IPS-15b (cell line): ENCODE measurements at regions not wholly inside any gene's neighbourhood (a gene's known extent, or its start where the extent isn't known, plus 50 kb on each side); places are given as distances from the start of the nearest gene placed in this dataset.

Experiments used
- H3K27me3 ChIP-seq: one replicate; pipeline ENCODE4 v1.6.1; 2013; ENCODE audit warnings: low read length; ENCODE audit not compliant: control insufficient read depth, insufficient read depth
- H3K36me3 ChIP-seq: one replicate; pipeline ENCODE4 v1.6.1; 2013; ENCODE audit warnings: low read length; ENCODE audit not compliant: control insufficient read depth, insufficient read depth
- H3K4me1 ChIP-seq: one replicate; pipeline ENCODE4 v1.6.1; 2013; ENCODE audit warnings: mild to moderate bottlenecking, low read length; ENCODE audit not compliant: control insufficient read depth, insufficient read depth
- H3K4me3 ChIP-seq: one replicate; pipeline ENCODE4 v1.5.1; 2013; ENCODE audit warnings: low read depth, low read length
- H3K9ac ChIP-seq: one replicate; pipeline ENCODE4 v1.6.1; 2013; ENCODE audit warnings: low read depth, mild to moderate bottlenecking, low read length
- H3K9me3 ChIP-seq: one replicate; pipeline ENCODE4 v1.6.1; 2013; ENCODE audit warnings: mild to moderate bottlenecking, low read length; ENCODE audit not compliant: control insufficient read depth, insufficient read depth

- no peaks in the 10 kb centered on the region for H3K27me3 ChIP-seq
- no peak overlapping the region for H3K9ac ChIP-seq
- H3K36me3 ChIP-seq = no peaks in the 10 kb centered on the region
Observed at GRCh38 chr17:56697190-56697589, 103.7 kb downstream of the NOG start.

DNA sequence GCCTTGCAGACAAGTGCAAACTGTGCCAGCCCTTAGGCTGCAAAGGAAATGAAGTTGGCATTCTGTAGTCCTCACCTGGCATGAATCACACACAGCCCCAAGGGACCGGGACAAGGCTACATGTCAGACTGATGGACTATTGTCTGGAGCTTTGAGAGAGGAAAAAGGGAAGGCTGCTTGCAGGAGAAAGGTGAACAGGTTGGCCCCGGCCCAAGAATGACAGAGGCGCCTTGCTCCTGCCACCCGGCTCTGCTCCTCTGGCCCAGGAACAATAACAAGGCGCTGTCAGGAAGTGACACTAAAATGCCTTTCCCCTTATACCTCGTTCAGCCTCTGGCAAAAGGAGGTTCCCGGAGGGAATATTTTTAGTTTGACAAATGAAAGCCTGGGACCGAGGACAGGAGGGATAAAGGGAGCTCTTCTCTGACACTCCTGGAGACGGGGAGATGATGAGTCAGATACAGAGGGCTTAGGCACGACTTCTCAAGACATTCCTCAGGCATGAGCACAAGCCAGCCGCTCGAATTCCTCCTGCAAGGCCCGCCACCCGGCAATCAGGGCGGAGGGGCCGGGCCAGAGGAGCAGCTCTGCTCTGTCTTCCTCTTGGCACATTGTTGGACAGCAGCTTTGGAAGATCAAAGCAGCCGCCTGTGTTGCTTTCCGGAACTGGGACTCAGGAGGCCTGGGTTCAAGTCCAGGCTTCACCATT is 105.8 kb downstream of the NOG start:
- H3K9me3 ChIP-seq = no peaks in the 10 kb centered on the region
- no peaks in the 10 kb centered on the region for H3K4me1 ChIP-seq
- no peaks in the 10 kb centered on the region for H3K27me3 ChIP-seq
- H3K36me3 ChIP-seq = no peaks in the 10 kb centered on the region
- H3K4me3 ChIP-seq = no peak overlapping the region
- H3K9ac ChIP-seq = no peak overlapping the region

More at GRCh38 chr17:56697190-56697589, 103.7 kb downstream of the NOG start:
- Histone ChIP-seq H3K4me3 (no peak overlapping the region), H3K4me1 (no peaks in the 10 kb centered on the region), H3K9me3 (no peaks in the 10 kb centered on the region)

DNA sequence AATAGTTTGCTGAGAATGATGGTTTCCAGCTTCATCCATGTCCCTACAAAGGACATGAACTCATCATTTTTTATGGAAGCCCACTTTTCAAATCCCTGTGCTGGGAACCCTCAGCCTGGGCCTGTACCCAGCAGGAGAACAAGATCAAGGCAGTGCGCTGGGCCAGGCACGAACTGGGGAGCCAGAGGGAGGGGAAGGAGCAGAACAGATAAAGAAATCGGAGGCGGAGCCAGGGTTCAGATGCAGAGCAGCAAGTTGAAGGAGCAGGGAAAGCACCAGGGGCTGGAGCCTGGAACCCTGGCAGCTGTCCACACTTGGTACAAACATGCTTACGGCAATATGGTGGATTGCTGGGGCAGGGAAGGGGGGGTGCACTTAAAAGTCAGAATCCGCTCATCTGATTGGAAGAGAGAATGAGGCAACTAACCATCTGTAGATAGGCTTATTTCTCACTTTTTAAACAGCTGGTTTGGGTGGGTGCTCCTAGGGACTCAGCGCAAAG is 107.5 kb downstream of the NOG start:
- Histone ChIP-seq H3K9me3 (no peaks in the 10 kb centered on the region), H3K36me3 (no peaks in the 10 kb centered on the region), H3K4me1 (no peaks in the 10 kb centered on the region), H3K9ac (no peak overlapping the region), H3K4me3 (no peak overlapping the region), H3K27me3 (no peaks in the 10 kb centered on the region)

- peak overlapping the region; percentile 45 for H3K4me3 ChIP-seq
- peaks cover 11% of the 10 kb centered on the region for H3K4me1 ChIP-seq
Observed at GRCh38 chr17:56707312-56708219, 114.1 kb downstream of the NOG start.

GRCh38 chr17:56708220-56708558 is 114.7 kb downstream of the NOG start:
- no peaks in the 10 kb centered on the region for H3K36me3 ChIP-seq
- H3K27me3 ChIP-seq = no peaks in the 10 kb centered on the region
- peaks cover 11% of the 10 kb centered on the region for H3K4me1 ChIP-seq

More at GRCh38 chr17:56707312-56708219, 114.1 kb downstream of the NOG start:
- H3K36me3 ChIP-seq = no peaks in the 10 kb centered on the region
- no peaks in the 10 kb centered on the region for H3K9me3 ChIP-seq
- H3K9ac ChIP-seq = no peak overlapping the region
- no peaks in the 10 kb centered on the region for H3K27me3 ChIP-seq

GRCh38 chr17:56708670-56709410 is 115.3 kb downstream of the NOG start:
- H3K36me3 ChIP-seq = no peaks in the 10 kb centered on the region
- H3K4me1 ChIP-seq = peaks cover 11% of the 10 kb centered on the region
- no peaks in the 10 kb centered on the region for H3K9me3 ChIP-seq
- H3K9ac ChIP-seq = no peak overlapping the region
- no peaks in the 10 kb centered on the region for H3K27me3 ChIP-seq
- H3K4me3 ChIP-seq = no peak overlapping the region

More at GRCh38 chr17:56708220-56708558, 114.7 kb downstream of the NOG start:
- peak overlapping the region; percentile 45 for H3K4me3 ChIP-seq
- H3K9ac ChIP-seq = no peak overlapping the region
- no peaks in the 10 kb centered on the region for H3K9me3 ChIP-seq

DNA sequence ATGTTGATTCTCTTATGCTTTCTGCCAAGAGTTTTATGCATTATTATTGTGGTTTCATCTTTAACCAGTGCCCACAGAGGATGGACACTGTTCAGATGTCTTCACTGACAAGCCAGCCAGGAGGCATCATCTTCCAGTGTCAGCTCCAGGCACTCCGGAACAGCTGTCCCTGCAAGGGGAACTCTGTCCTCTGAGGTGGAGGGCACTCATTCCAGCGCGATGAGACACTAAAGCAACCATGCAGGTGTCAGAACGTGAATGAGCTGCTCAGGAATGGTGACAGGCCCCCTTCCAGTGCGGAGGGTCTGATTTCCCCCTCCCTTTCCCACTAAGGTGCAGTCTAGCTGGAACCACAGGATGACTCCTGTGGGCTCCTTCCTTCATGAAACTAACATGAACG is 117.5 kb downstream of the NOG start:
- Histone ChIP-seq H3K27me3 (peaks cover 4% of the 10 kb centered on the region), H3K4me1 (peaks cover 11% of the 10 kb centered on the region), H3K9ac (no peak overlapping the region), H3K9me3 (no peaks in the 10 kb centered on the region), H3K4me3 (no peak overlapping the region), H3K36me3 (no peaks in the 10 kb centered on the region)

DNA sequence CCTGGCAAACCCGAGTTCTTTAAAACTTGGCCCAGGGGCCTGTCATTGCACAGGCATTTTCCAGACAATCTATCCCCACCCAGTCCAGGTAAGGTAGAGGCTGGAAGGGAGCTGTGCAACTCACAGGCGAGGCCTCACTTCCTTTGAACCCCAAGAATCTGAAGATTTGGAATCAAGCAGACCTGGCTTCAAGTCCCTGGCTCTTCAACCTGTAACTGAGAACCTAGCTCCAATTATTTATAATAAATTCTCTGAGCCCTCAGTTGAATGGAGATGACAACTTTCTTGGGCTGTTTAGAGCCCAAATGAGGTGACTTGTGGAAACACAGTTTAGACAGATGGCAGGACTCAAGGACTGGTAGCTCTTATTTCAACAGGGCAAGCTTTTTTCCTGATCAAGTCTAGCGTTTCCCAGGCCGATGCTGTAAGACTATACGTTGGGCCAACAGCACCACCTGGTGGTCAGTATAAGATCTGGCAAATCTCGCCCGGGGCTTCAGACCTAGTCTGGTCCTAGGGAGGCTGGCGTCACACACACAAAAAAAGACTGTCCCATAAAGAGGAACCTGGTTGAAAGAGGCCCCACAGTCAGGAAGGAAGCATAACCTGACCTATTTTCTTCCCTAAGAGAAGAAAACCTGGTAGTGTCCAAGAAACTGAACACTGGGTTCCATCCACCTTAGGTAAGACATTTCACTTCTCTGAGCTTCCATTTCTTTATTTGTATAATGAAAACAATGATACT is 117.9 kb downstream of the C17orf67 start:
- H3K4me3 ChIP-seq = no peak overlapping the region
- H3K9ac ChIP-seq = no peak overlapping the region
- no peaks in the 10 kb centered on the region for H3K4me1 ChIP-seq

DNA sequence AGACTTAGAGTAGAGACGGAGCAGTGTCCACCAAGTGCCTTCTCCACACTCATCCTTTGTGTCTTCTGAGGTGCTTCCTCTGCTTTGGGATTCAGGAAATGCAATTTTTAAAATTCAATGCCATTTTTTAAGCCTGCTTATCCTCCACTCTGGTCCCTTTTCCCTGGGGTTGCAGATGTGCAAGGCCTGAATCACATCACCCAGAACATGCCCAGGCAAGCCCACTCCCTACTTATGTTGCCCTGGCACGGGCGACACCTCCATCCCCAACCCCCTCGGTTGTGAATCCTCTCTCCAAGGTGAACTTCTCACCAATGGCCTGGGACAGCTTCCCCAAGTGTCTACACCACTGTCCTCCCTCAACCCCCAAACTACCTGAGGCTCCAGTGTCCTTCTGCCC is 116.2 kb downstream of the C17orf67 start:
- Histone ChIP-seq H3K9ac (no peak overlapping the region), H3K4me1 (no peaks in the 10 kb centered on the region), H3K27me3 (peaks cover 4% of the 10 kb centered on the region), H3K9me3 (no peaks in the 10 kb centered on the region), H3K36me3 (no peaks in the 10 kb centered on the region), H3K4me3 (no peak overlapping the region)

More for the DNA sequence above, 117.9 kb downstream of the C17orf67 start:
- H3K9me3 ChIP-seq = no peaks in the 10 kb centered on the region
- peaks cover 4% of the 10 kb centered on the region for H3K27me3 ChIP-seq
- H3K36me3 ChIP-seq = no peaks in the 10 kb centered on the region

GRCh38 chr17:56718515-56718914 is 115.2 kb downstream of the C17orf67 start:
- Histone ChIP-seq H3K27me3 (peaks cover 4% of the 10 kb centered on the region), H3K36me3 (no peaks in the 10 kb centered on the region), H3K9me3 (no peaks in the 10 kb centered on the region), H3K4me3 (no peak overlapping the region), H3K4me1 (no peaks in the 10 kb centered on the region), H3K9ac (no peak overlapping the region)

- H3K27me3 ChIP-seq = no peaks in the 10 kb centered on the region
- H3K9ac ChIP-seq = no peak overlapping the region
- H3K36me3 ChIP-seq = no peaks in the 10 kb centered on the region
- no peaks in the 10 kb centered on the region for H3K4me1 ChIP-seq
- H3K4me3 ChIP-seq = no peak overlapping the region
- H3K9me3 ChIP-seq = no peaks in the 10 kb centered on the region
Observed at GRCh38 chr17:56723421-56723820, 110.3 kb downstream of the C17orf67 start.
